ENCODE measurements at regions not wholly inside any gene's neighbourhood (a gene's known extent, or its start where the extent isn't known, plus 50 kb on each side); places are given as distances from the start of the nearest gene placed in this dataset.

DNA sequence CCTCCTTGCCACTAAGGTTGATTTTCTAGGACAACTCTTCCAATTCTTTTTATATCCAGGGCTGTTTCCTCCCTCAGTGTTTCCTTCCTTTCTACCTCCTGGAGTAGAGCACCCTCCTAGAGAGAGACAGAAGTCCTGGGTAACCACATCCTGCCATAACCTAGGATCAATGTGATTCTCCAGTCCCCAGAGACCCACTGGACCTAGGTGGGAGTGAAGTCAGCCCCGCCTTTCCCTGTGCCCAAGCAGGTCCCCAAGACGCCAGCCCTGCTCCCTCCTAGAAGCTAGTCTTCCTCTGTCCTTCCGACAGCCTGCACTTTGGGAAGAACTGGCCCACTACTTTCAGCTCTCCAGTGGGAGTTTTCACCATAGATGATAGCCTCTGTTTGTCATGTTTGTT, 166.8 kb upstream of the PLEKHG7 start:
- no peak for DNase-seq (ENCODE audit: low read depth)

GRCh38 chr12:92533280-92533890, 169.4 kb upstream of the PLEKHG7 start:
- DNase-seq (ENCODE audit: low read depth): no peak

DNA sequence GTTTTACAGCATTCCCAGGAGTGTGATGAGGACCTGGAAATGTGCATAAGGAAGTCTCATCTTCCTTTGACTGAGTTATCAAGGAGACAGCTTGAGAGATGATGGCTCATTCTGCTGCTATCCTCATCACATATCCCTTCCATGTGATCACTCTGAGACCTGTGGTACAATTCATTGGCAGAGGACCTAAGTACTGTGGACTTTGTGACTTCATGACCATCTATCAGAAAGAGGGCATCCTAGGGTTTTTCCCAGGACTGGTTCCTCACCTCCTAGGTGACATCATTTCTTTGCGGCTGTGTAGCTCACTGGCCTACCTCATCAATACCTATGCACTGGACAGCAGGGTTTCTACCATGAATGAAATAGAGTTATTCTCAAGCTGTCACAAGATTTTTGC, 172.1 kb upstream of the PLEKHG7 start:
- DNase-seq (ENCODE audit: low read depth): no peak

- DNase-seq (ENCODE audit: low read depth): no peak
These were observed 172.8 kb upstream of the PLEKHG7 start for GRCh38 chr12:92529944-92530343.

DNA sequence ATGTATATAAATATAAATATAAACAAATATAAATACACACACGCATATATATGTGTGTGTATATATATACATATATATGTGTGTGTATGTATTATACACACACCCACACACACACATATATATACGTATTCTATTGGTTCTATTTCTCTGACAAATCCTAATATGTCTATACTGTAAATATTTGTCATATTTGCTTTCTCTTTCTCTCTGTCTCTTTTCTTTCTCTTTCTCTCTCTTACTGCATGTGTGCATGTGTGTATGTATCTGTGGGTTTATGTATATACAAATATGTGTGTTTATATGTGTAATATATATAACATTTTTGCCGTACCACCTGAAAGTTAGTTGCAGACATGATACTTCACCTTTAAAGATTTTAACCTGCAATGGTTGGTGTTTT, 174.2 kb upstream of the PLEKHG7 start:
- no peak for DNase-seq (ENCODE audit: low read depth)

GRCh38 chr12:92528097-92528496, 174.7 kb upstream of the PLEKHG7 start:
- no peak for DNase-seq (ENCODE audit: low read depth)

DNA sequence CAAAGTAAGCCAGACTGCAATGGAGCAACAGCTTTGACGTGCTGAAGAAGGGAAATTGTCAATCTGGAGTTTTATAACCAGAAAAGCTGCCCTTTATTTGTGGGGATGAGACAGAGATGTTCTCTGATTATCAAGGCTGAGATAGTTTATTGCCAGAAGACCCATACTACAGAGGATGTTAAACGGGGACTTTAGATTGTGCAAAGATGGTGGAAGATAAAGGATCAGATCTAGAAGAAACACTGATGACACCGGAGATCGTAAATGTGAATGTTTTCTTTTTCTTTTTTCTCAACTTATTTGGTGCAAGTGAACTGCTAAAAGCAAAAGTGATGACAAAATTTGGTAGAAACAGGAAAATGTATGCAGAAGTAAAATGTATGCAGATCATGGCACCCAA, 178.3 kb upstream of the PLEKHG7 start:
- DNase-seq (ENCODE audit: low read depth): no peak

DNA sequence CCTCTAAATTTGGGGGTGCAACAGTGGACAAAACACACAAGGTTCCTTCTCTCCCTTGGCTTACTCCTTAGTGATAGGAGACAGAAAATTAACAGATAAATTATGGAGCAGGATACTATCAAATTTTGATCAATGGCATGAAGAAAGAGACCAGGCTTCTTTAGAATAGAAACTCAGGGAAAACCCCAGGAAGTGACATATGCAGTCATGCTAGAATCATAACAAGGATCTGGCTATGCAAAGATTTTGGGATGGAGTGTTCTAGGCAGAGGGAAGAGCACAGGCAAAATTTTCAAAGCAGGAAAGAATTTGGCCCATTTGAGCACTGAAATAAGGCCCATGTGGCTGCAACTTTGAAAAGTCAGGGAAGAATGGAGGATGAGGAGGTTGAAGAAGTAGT, 182.3 kb upstream of the PLEKHG7 start:
- no peak for DNase-seq (ENCODE audit: low read depth)

- no peak for DNase-seq (ENCODE audit: low read depth)
These were observed 183.5 kb upstream of the PLEKHG7 start for GRCh38 chr12:92519284-92519683.

GRCh38 chr12:92518071-92518470, 184.7 kb upstream of the PLEKHG7 start:
- no peak for DNase-seq (ENCODE audit: low read depth)

DNA sequence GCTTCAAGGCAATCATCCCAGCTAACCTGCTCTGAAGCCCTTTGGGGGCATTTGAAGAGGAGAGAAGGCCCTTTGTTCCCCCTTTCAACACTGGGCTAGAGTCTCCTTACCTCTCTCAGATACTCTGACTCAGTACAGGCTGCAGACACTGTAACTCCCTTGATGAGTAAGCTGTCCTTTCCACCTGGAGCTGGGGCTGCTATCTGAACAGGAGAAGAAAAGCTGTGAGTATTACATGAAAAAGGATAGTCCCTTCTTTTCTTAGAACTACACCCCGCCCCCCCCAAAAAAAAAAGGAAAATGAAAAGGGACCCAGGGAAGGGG, 186.6 kb upstream of the PLEKHG7 start:
- no peak for DNase-seq (ENCODE audit: low read depth)

- no peak for DNase-seq (ENCODE audit: low read depth)
These were observed 189.5 kb upstream of the PLEKHG7 start for GRCh38 chr12:92513231-92513730.

DNA sequence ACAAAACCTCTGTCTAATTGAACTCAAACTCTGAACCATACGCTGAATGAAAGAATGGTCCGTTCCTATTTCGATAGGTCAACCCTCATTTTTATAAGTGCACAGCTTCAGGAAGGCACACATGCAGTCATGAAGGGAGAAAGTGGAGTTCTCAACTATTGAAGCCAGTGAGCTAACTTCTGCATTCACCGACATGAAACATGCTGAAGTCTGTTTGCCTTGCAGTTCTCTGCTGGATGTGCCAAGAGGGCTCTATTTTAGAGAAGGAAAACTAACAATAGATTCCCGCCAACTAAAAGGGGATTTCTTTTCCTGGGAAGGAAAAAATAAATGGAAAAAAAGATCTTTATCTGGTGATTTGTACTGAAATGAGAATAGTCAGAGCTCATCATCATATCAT, 191.0 kb upstream of the PLEKHG7 start:
- DNase-seq (ENCODE audit: low read depth): no peak

- DNase-seq (ENCODE audit: low read depth): no peak
These were observed 193.5 kb upstream of the PLEKHG7 start for GRCh38 chr12:92509156-92509738.

DNA sequence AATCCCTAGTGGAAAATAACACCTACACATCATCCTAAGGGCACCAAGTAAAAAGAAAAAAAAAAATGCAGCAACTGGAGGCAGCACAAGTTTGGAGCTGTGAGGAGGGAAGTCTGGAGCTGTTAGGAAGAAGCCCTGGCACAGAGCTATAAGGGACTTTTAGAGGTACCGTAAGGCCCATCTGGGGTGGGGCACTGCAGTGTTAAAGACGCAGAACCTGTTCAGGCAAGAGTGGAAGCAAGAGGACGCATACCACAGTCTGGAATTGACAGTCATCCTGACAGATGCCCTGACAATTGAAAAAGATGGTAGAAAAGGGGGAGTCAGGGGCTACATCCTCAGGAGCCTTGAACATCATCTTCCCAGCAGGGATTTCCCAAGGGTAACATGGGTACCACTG, 195.9 kb upstream of the PLEKHG7 start:
- no peak for DNase-seq (ENCODE audit: low read depth)

DNA sequence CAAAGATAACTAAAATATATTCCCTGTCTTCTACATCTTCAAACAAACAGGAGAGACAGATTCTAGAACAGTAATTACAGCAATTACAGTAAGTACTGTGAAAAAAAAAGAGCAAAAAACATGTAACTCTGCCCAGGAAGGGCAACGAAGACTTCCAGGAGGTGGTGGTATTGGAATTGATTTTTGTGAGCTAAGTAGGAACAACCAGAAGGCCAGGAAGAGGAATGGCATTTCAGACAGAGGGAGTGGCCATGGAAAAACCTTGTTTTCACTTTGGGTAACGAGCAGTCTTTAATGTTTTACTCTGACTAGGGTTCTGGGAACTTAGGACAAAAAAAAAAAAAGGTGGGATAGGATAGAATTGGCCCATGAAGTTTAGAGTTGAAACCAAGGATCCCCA, 196.3 kb upstream of the PLEKHG7 start:
- DNase-seq (ENCODE audit: low read depth): no peak

DNA sequence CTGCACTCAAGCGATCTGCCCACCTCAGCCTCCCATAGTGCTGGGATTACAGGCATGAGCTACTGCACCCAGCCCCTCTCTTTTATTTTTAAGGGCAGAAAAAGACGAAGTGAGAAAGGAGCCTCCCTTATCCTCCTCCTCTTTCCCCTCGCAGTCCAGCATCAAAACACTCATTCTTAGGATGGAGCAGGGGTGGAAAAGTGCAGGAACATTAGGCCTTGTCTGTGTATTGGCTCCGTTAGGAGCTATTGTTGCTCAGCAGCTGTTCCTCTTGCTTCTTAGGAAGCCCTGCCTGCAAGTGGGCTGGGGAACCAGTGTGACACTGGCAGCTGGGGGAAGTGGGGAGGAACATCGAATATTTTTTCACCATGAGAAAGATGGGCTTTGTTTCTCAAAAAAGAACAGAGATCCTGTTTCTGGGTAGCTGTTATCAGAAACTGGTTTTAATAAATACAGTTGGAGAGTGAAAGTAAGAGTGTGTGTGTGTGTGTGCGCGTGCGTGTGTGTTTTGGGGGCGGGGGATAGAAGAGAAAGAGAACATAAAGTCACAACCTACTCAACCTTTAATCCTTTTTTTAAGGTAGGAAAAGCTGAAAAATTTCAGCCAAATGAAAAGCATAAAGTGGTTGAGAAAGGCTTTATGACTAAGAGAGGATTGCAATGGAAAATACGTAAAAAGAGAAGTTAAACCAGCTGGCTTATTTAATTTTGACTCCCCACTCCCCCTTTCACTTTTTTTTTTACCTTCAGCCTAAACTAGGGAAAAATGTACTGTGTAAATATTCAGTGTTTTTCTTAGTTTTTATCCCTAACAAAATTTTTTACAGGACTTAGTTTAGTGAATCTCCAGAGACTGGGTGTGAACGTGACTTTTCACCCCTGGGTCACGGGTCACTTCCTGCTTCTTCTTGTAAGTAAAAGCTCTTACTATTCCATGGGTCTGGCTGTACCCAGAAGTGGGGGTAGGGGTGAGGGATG, 197.2 kb upstream of the PLEKHG7 start:
- no peak for DNase-seq (ENCODE audit: low read depth)

- no peak for DNase-seq (ENCODE audit: low read depth)
These were observed 198.2 kb upstream of the PLEKHG7 start for GRCh38 chr12:92504594-92504981.

DNA sequence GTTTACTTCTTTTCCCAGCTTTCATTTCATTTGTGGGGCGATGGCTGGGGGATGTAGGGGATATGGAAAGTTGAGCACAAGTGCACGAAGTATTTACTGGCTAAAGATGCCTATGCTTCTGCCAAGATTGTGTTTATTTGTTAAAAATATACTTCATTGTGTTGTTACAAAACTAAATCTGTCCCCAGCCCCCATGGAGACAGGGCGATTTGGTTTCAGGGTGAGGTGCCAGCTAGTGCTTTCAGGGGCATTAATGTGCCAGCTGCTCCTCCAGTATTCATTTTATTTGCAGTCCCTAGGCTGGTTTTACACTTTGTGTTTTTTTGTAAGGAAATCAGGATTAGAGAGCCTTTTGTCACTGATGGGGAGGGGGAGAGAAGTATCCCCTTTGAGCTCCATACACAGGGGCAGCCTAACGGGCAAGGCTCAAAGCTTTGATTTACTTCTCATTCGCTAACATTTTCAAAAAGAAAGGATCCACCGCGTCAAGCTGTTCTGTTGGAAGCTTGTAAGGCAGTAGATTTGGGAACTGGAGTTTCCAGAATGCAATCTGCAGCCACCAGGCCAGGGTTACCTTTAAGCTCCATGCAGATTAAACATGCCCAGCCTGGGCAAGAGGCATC, 198.7 kb upstream of the PLEKHG7 start:
- DNase-seq (ENCODE audit: low read depth): no peak

- no peak for DNase-seq (ENCODE audit: low read depth)
These were observed 199.5 kb upstream of the PLEKHG7 start for GRCh38 chr12:92503029-92503931.

DNA sequence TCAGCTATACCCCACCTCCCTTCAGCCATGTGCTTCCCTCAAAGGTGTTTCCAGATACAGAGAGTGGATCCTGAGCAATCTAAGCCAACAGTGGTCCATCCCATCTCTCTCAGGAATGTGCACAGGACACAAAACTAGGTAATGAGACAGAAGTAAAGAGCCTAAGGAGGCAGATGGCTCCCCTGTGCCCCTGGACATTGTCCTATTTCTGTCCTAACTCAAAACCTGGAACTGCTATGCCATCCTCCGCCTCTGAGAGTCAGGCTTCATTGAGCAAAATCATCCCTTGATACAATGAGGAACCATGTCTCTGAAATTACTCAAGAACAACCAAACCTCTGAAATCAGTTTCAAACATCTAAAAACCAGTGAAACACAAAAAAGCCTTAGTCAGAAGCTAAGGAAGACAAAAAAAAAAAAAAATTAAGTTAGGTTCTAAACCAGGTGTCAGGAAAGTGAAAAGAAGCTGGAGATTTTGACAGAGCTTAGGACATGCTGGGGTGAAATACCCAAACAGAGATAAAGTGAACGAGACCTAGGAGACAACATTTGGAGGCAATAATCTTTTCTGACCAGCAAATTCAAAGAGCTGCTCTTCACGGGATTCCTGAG, 200.3 kb upstream of the PLEKHG7 start:
- DNase-seq (ENCODE audit: low read depth): no peak

Measured in HS-5 (cell line).